Stimulated activated CD4-positive, alpha-beta T cell treated with anti-CD3 and anti-CD28 coated beads, TNF-alpha, amount 100 ng/mL, for 4 hours (primary cell): ENCODE measurements at regions not wholly inside any gene's neighbourhood (a gene's known extent, or its start where the extent isn't known, plus 50 kb on each side); places are given as distances from the start of the nearest gene placed in this dataset.
"Not testable (repeated sequence)": the region's sequence is repeated elsewhere in the genome, so short reads cannot be mapped to it uniquely, and the experiment has no call there.

ENCODE experiments used
- DNase-seq, 3 experiments: peaks; one replicate each; pipeline ENCODE4 v3.0.0-alpha.2; 2020; ENCODE audit warnings: low read depth in 3 of 3

DNA sequence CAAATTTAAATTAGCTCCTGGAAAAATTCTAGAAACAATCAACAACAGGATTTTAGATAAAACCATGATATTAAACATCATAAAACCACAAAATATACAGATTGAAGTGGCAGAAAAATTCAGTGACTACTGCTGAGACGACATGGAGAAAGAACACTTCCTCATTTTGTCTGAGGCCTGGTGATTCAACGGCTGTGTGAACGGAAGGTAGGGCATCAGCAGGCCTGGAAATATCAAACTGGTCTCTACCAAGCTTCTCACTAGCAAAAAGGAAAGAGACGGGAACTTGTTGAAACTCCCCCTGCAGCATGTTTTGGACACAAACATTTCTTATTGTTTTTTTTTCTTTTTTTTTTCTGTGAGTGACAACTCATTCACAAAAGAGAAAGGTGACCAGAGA lies 58.0 kb upstream of the AHI1 start:
- DNase-seq = no peak

DNA sequence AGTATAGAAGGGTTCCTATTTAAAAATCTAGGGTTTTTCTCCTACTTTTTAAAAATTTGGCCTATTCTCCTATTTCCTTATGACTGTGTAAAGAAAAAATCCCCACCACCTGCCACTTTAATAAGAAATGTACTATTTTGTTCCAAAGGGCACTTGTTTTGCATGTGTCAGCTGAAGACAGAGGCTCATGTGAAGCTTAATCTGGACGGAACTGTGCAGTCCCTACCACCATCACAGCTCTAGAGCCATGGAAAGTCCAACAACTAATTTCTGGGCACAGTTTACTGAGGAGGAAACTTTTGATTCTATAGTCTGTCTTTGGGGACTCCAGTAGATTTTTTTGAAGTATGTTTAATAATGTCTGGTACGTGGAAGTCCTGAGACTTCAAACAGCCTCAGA lies 60.0 kb upstream of the AHI1 start:
- no peak for DNase-seq

DNA sequence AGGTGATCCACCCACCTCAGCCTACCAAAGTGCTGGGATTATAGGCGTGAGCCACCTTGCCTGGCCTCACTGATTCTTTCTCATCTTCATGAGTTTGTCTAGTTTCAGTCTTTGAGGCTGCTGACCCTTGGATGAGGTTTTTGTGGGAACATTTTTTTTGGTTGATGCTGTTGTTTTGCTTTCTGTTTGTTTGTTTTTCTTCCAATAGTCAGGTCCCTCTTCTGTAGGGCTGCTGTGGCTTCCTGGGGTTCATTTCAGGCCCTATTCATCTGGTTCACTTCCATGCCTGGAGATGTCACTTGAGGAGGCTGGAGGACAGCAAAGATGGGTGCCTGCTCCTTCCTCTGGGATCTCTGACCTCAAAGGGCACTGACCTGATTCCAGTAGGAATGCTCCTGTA lies 68.1 kb upstream of the AHI1 start:
- not testable (repeated sequence) for DNase-seq

DNA sequence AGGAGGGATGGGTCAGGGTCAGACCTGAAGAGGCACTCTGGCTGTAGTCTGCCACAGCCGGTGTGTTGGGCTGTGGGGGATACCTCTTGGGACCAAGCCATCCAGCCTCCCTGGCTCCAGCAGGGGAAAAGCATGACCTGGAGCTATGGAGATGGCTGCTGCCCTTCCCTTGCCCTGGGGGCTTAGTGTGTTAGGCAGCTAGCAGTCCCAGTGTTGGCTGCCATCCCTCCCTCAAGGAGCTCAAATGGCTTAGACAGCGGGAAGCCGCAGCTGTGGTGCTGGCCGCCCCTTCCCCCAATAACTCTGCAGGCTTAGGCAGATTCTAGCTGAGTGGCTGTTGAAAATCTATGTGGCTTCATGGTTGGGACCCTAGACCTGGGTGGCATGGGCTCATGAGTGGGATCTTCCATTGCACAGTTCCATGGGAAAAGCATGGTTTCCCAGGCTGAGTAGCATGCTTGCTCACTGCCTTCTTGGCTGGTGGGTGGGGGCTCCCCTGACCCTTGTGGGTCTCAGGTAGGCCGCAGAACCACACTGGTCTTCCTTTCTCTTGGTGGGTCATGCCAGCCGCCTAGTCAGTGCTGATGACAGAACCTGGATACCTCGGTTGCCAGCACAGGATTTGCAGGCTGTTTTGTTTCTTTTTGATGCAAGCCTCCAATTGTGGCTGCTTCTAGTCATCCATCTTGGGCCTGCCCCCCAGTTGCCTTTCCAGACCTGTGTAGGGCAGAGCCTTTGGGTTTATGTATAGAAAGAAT lies 69.0 kb upstream of the AHI1 start:
- no peak for DNase-seq

DNA sequence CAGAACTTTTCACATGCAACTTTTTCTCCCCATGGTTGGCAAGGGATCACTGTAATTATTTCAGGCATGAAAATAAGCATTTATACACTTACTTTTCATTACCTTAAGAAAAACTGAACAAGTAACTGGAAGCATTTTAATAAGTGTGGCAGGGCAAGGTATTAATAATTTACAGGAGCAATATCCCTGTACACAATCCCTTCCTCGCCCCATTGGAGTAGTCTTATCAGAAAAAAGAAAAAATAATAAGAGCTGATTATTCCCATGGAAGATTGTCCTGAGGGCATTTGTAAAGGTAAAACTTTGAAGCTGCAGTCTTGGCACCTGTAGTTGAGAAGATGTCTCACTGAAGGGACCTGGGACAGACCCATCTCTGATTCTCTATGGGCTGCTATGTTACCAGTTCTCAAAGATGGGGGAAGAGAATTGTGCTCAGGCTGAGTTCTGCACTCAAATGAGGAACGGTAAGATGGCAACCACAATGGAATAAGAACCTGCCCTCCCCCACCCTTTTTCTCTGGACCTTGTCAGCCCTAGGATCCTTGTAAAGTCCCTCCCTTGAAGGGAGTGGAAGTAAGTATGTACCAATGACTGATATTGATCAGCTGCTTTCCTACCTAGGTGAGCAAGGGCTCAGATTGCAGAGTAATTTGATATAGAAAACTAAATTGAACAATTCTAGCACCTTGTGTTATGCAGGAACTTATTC lies 70.0 kb upstream of the AHI1 start:
- no peak for DNase-seq

DNA sequence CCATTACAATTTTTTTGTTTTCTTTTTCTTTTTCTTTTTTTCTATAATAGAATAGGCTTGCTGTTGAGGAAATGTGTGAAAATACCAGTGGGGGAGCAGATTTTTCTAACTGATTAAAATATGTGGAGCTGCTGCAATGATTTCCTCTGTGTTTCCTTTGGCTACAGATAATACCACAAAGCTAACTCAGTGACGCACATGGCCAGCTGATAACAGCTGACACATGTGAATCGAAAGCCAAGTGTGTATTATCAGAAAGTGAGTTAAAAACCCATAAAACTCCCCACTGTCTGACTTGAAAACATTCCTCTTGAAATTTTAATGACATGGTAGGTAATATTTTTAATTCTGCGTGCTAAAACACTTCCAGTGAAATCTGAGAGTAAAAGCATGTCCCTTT lies 70.8 kb upstream of the AHI1 start:
- no peak for DNase-seq

DNA sequence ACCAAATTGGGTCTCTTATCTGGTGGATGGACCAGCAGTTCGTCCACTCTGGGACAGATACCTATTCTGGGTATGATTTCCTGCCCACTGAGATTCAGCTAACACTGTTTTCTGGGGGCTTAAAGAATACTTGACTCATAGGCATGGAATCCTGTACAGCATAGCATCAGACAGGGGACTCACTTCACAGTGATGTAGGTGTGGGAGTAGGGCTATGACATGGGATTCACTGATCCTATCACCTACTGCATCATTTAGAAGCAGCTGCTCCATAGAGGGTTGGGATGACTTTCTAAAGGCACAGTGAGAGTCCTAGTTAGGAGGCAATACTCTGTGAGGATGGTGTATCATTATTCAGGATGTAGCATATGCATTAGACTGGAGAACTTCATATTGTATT lies 74.5 kb upstream of the AHI1 start:
- DNase-seq = no peak

DNA sequence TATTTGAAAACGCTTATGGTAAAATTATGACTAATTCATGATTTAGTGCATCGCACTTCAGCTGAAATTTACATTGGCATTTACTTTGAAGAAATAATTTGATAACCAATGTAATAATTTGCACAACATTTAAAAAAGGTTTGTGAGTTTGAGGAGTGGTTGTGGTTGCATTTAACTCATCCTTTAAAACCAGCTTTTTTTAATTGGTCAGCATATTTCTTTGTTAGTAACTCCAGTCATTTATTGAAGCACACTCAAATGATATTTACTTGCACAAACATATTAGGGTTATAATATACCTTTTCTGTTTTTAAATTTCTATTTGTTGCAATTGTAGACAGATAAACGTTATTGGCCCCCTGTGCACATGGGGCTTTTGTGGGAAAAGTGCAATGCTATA lies 78.1 kb upstream of the AHI1 start:
- no peak for DNase-seq

DNA sequence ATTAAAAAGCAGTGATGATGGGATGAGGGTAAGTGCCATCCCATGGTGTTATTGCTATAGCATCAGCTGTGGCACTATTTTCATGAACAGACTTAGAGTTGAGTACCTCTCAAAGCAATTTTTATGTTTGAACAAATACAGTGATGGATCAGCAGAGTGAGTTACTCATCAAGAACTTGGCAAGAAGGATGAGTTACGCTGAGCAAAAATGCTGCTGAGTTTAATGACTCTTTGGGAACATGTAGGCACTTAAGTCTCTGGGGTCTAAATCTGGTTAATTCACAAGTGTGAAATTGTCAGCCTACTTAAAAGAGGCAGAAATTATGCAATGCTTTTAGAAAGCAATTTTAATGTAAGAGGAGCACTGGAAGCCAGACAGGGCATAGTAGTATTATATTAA lies 78.5 kb upstream of the AHI1 start:
- no peak for DNase-seq

DNA sequence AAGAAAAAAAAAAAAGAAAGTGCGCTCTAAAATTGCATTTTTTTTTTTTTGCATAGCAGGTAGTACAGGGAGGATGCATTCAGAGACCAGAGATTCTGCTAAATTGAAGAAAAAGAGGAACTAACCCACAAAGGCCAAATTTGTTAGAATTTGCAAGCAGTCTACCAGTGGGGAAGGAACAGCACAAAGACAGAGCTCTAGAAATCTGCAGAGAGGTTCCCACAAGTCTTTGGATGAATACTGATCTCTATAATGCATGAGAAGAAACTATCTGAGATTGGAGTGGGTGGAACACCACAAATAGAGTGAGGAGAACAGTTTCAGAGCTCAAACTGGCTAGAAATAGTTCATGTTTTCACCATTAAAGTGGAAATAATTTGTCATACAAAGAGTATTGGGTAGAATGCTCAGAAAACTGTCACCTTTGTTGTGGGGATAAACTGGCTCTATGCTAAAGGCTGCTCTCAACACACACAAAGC lies 79.6 kb upstream of the AHI1 start:
- DNase-seq = no peak

DNA sequence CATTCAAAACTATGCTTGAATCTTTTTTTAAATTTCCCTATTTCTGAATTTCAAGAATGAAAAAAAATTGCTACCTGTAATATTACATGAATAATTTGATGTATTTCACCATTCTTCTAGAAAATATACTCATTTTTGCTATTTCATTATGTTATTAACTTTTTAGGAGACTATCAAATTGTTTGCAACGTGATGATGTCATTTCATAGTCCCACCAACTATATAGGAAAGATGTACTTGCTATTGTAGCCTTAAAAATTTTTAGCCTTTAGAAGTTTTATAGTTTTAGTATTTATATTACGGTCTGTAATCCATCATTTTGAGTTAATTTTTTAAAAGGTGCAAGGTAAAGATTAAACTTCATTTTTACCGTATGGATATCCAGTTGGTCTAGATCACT lies 81.4 kb upstream of the AHI1 start:
- no peak for DNase-seq

DNA sequence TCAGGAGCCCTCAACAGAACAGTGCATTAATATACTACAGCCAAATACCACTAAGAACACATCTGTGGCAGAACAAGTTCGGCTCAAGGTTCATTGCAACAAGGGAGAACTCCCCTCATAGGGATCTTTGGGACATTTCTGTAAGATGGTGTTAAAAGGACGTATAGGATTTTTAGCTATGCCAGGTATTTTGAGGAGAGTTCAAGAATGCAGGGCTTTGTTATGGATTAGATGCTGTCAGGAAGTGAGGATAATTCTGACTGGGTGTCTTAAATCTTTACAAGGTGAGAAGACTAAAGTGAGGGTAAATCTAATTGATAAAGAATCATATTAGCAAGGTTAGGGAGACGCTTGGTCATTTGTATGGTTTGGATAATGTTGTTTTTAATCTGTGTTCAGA lies 83.7 kb upstream of the AHI1 start:
- no peak for DNase-seq

DNA sequence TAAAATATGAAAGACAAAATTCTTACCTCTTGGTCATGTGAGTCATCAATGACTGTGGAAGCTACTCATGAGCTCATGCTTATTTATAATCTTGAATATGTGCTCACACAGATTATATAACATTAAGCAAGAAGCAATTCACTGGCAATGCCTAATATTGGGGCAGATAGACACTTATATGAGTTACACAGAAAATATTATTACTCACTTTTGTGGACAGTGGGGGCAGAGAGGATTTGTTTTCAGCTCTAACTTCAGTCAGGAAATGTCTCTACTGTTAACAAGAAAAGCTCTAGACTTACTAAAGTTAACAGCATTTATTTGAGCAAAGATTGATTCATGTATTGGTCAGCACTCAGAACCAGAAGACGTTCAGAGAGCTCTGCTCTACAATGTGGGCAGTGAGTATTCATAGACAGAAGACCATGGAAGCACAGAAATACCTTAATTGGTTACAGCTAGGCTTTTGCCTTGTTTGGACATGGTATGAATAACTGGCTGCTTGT lies 85.8 kb upstream of the AHI1 start:
- DNase-seq = no peak

DNA sequence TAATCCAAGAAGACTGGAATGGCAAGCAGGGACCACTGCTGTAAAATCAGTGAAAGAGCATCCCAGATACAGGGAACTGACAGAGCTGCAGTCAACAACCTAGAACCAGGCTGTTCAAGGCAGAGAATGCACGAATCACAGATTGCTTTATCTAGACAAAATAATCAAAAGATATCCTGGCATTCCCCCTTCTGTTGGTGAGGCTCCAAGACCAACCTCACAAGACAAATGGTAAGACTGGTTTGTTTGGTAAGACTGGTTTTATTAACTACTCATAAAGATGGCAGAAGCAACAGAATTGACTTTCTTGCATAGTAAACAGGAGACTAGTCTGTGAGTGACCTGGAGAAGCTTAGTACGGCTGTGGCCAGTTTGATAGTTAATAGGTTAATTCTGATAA lies 88.8 kb upstream of the AHI1 start:
- DNase-seq = no peak

DNA sequence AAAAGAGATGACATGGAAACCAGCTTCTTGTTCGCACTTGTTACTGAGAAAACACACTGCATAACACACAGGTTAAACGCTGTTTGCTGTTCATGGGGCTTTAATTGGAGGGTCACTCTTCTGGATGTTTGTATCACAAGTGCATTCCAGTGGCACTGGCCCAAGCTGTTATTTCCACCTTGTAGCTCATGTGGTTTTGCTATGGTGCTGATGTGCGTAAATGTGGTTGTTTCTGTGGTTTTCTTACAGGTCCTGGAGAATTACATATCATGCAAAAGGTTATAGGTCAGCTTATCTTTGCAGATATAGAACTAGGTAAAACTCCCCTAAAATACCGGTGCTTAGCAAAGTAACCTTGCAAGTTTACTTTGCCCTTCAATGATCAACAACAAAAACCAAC lies 89.3 kb upstream of the AHI1 start:
- no peak for DNase-seq

DNA sequence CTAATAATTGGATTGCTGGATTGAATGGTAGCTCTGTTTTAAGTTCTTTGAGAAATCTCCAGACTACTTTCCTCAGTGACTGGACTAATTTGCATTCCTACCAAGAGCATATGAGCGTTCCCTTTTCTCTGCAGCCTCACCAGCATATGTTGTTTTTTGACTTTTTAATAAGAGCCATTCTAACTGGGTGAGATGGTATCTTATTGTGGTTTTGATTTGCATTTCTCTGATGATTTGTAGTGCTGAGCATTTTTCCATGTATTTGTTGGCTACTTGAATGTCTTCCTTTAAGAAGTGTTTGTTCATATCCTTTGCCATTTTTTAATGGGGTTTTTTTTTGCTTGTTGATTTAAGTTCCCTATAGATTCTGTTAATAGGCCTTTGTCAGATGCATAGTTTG lies 94.7 kb upstream of the AHI1 start:
- DNase-seq = no peak

DNA sequence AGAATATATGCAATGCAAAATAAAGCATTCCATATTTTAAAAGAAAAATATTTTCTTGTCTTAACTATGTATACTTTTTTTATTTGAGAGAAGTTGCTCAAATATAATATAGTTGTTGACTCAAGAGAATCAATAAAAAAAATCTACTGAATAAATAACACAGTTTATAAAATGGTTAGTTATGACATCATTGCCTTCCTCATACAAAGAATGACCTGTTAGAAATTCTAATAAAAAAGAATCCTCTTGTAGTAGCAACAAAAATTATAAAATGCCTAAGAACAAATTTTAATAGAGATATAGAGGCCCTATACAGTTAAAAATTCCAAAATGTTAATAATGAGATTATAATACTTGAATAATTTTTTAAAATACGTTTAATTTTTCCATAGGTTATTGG lies 96.5 kb upstream of the AHI1 start:
- DNase-seq = no peak

DNA sequence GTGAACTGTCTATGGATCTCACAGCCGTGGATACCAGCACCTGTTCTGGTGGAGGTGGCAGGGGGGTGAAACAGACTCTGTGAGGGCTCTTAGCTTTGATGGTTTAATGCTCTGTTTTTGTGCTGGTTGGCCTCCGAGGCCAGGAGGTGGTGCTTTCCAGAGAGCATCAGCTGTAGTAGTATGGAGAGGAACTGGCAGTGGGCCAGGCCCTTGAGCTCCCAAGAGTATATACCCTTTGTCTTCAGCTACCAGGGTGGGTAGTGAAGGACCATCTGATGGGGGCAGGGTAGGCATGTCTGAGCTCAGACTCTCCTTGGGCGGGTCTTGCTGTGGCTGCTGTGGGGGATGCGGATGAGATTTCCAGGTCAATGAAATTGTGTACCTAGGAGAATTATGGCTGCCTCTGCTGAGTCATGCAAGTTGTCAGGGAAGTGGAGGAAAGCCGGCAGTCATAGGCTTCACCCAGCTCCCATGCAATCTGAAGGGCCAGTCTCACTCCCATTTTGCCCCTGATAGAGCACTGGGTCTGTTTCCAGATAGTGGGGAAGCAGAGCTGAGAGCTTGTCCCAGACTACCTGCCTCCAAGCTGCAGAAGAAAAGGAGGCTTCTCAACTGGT lies 102.7 kb upstream of the AHI1 start:
- no peak for DNase-seq

DNA sequence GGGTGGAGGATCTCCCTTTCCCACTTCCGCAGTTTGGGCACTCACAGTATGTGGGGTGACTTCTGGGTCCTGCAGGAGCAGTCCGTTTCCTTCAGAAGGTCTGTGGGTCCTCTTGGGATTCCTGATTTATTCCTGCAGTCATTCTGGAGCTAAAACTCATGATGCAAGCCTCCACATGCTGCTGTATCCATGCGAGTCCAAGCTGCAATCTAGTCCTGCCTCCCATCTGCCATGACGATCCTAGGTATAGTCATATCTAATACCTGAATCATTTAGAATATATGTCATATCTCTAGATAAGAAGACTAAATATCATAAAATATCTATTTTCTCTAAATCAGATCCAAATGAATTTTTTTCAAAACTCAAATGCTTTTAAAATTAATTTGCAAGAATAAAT lies 103.4 kb upstream of the AHI1 start:
- no peak for DNase-seq

DNA sequence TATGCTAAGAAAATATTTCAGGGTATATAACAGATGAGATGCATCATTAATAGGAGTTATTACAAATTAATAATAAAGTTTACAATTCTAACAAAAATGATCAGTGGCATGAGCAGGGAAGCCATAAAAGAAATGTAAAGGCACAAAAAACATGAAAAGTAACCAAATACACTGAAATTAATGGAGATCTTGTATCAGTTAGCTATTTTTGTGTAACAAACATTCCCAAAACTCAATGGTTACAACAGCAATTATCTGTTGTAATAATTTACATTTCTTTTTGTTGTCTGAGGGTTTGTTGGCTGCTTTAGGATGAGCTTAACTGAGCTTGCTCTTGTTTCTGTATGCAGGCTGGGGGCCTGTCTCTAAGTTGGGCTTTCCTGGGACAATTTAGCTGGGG lies 104.3 kb upstream of the AHI1 start:
- DNase-seq = no peak

DNA sequence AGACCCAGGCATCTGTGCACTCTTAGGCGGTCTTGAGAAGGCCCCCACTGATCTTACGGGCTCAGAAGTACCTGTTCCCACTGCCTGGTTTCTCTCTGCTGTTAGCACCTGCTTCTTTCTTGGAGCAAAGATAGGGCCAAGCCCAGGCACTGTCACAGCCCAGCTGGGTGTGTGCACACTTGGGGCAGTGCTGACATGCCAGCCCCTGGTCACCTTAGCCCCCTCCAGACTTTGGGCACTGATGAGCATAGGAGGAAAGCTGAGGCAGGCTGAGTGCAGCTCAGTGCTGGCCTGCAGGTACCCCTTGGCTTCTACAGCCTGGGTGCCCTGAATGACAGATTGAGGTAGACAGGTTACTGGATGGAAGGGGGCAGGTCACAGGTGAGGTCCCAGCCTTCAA lies 105.7 kb upstream of the AHI1 start:
- no peak for DNase-seq

DNA sequence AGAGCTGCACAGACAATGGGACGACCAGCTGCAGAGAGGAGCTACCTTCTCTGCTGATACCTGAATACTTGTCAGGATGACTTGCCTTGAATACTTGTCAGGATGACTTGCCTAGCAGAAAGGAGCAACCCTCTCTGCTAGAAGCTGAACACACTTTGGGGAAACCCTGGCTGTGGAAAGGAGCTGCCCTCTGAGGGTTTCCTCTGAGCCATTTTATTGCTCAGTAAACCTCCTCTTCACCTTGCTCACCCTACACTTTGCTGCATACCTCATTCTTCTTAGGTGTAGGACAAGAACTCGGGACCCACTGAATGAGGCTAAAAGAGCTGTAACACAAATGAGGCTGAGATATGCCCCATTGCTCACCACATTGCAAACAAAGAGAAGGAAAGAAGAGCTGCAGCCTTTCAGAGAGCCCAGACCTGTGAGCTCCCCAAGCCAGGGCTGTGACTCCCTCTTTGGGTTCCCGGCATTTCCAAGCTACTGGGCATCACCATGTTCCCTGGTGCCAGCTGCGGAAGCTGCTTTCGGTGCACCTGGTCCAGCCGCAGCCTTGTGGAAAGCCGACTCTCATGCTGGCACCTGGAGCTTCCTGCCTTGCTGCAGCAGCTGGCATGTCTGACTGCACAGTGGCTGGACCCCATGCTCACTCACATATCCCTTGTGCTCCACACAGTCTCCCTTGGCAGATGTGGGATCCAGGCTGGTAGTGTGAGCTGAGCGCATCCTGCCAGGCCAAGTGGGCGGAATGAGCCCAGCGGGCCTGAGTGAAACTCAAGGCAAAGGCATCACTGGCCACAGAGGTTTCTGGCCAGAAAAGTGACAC lies 106.7 kb upstream of the AHI1 start:
- DNase-seq = no peak
